ENCODE measurements at regions not wholly inside any gene's neighbourhood (a gene's known extent, or its start where the extent isn't known, plus 50 kb on each side); places are given as distances from the start of the nearest gene placed in this dataset.

DNA sequence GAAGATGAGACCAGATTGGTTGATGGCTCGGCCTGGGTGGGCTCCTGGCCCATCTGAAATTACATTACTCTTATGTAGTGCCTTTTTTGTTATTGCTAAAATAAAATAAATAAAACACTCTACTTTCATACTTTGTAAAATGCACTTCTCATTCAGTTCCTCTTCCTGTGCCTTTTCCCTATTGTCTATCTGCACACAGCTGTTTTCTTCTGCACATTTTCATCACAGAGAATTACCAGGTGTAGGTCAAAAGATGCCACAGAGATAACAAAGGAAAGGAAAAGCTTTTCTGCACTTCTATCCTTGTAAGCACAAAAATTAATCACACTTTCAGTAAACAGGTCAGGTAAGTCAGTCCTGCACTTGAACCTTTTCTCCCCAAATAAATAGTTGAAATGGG, 265.1 kb downstream of the BTG1 start:
- TF ChIP-seq, protein P1, sequence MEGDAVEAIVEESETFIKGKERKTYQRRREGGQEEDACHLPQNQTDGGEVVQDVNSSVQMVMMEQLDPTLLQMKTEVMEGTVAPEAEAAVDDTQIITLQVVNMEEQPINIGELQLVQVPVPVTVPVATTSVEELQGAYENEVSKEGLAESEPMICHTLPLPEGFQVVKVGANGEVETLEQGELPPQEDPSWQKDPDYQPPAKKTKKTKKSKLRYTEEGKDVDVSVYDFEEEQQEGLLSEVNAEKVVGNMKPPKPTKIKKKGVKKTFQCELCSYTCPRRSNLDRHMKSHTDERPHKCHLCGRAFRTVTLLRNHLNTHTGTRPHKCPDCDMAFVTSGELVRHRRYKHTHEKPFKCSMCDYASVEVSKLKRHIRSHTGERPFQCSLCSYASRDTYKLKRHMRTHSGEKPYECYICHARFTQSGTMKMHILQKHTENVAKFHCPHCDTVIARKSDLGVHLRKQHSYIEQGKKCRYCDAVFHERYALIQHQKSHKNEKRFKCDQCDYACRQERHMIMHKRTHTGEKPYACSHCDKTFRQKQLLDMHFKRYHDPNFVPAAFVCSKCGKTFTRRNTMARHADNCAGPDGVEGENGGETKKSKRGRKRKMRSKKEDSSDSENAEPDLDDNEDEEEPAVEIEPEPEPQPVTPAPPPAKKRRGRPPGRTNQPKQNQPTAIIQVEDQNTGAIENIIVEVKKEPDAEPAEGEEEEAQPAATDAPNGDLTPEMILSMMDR (IDR thresholded peaks at IDR 0.05) = no peak
- TF ChIP-seq POLR2A (IDR thresholded peaks at IDR 0.05) = no peak

Measured in heart left ventricle (tissue), 13 donors.